DND-41 (cell line): ENCODE measurements at regions not wholly inside any gene's neighbourhood (a gene's known extent, or its start where the extent isn't known, plus 50 kb on each side); places are given as distances from the start of the nearest gene placed in this dataset.

Experiments
- ATAC-seq: fragments of 200-7000 bp; cut with Tn5 transposase; 3 replicates; pipeline ENCODE4 v1.9.1; 2021; ENCODE audit warnings: low read depth; ENCODE audit not compliant: insufficient read depth
- DNase-seq: peaks from one replicate; pipeline ENCODE4 v3.0.0-alpha.2; 2020
- H2AFZ ChIP-seq: 2 replicates; pipeline ENCODE4 v1.6.0; 2012; ENCODE audit warnings: low read depth, low read length
- H3K27ac ChIP-seq: 2 replicates; pipeline ENCODE4 v1.5.1; 2012; ENCODE audit warnings: low read length, inconsistent platforms
- H3K27me3 ChIP-seq: fragments of 200-600 bp; sonication (generic); 2 replicates; pipeline ENCODE4 v1.6.0; 2012; ENCODE audit warnings: low read length, mild to moderate bottlenecking, inconsistent platforms; ENCODE audit not compliant: insufficient read depth, poor library complexity
- H3K36me3 ChIP-seq: 2 replicates; pipeline ENCODE4 v1.5.1; 2012; ENCODE audit warnings: low read length, inconsistent platforms; ENCODE audit not compliant: insufficient read depth
- H3K4me1 ChIP-seq: 2 replicates; pipeline ENCODE4 v1.5.1; 2012; ENCODE audit warnings: mild to moderate bottlenecking, low read length; ENCODE audit not compliant: insufficient read depth
- H3K4me2 ChIP-seq: 2 replicates; pipeline ENCODE4 v1.6.0; 2012; ENCODE audit warnings: mild to moderate bottlenecking, moderate library complexity, low read length, inconsistent platforms; ENCODE audit not compliant: insufficient read depth
- H3K4me3 ChIP-seq, 2 experiments: fragments of 200-600 bp in 1 of 2; shearing (Covaris generic) in 1 of 2; 2 replicates each; pipeline ENCODE4 v1.5.1; 2012 to 2016; ENCODE audit warnings: inconsistent platforms in 2 of 2, low read length in 2 of 2, mild to moderate bottlenecking in 2 of 2, low read depth in 1 of 2, moderate library complexity in 1 of 2
- H3K79me2 ChIP-seq: 2 replicates; pipeline ENCODE4 v1.6.0; 2012; ENCODE audit warnings: low read length, inconsistent platforms; ENCODE audit not compliant: insufficient read depth
- H3K9ac ChIP-seq: 2 replicates; pipeline ENCODE4 v1.6.0; 2012; ENCODE audit warnings: low read depth, mild to moderate bottlenecking, inconsistent platforms, low read length, moderate library complexity
- H3K9me3 ChIP-seq: 2 replicates; pipeline ENCODE4 v1.5.1; 2012; ENCODE audit warnings: low read length, moderate library complexity, mild to moderate bottlenecking, inconsistent platforms; ENCODE audit not compliant: insufficient read depth, severe bottlenecking
- H4K20me1 ChIP-seq: 2 replicates; pipeline ENCODE4 v1.6.0; 2012; ENCODE audit warnings: low read length; ENCODE audit not compliant: insufficient read depth
- CTCF ChIP-seq: IDR thresholded peaks from 2 replicates; pipeline ENCODE4 v1.5.1; 2012; ENCODE audit warnings: borderline replicate concordance, low read length, moderate library complexity, mild to moderate bottlenecking; ENCODE audit not compliant: poor library complexity, severe bottlenecking; ENCODE audit errors: extremely low read depth
- EZH2 ChIP-seq: IDR thresholded peaks from 3 replicates; pipeline ENCODE4 v1.6.1; 2012; ENCODE audit warnings: borderline replicate concordance, low read depth, mild to moderate bottlenecking, moderate library complexity, low read length, inconsistent platforms; ENCODE audit not compliant: severe bottlenecking

- Histone ChIP-seq H3K4me3 (no peak overlapping the region), H3K36me3 (no peaks in the 10 kb centered on the region), H3K9ac (no peak overlapping the region), H3K4me2 (no peak overlapping the region), H3K4me1 (no peaks in the 10 kb centered on the region), H3K9me3 (no peaks in the 10 kb centered on the region), H3K27ac (no peak overlapping the region), H3K27me3 (peaks cover 5% of the 10 kb centered on the region), H4K20me1 (no peaks in the 10 kb centered on the region), H2AFZ (no peak overlapping the region), H3K79me2 (no peaks in the 10 kb centered on the region)
- no peak for DNase-seq
- 0 out of 3 replicates have a peak, but pooled peaks have one; percentile 22 for ATAC-seq
- no peak for TF ChIP-seq CTCF
- no peak for TF ChIP-seq EZH2
Measured at GRCh38 chr2:205931388-205931787, 154.6 kb downstream of the INO80D start.

- H2AFZ ChIP-seq = no peak overlapping the region
- no peak overlapping the region for H3K4me2 ChIP-seq
- H3K4me1 ChIP-seq = no peaks in the 10 kb centered on the region
- no peaks in the 10 kb centered on the region for H3K9me3 ChIP-seq
- no peak for ATAC-seq
- no peak for DNase-seq
- no peaks in the 10 kb centered on the region for H4K20me1 ChIP-seq
- no peak for TF ChIP-seq EZH2
- no peak for TF ChIP-seq CTCF
- no peak overlapping the region for H3K27ac ChIP-seq
- H3K36me3 ChIP-seq = no peaks in the 10 kb centered on the region
- H3K4me3 ChIP-seq = no peak overlapping the region
- H3K9ac ChIP-seq = no peak overlapping the region
- H3K27me3 ChIP-seq = peaks cover 6% of the 10 kb centered on the region
- no peaks in the 10 kb centered on the region for H3K79me2 ChIP-seq
Measured at GRCh38 chr2:205930209-205930608, 155.8 kb downstream of the INO80D start.

GRCh38 chr2:205929246-205929942 is 156.6 kb downstream of the INO80D start:
- no peak overlapping the region for H3K4me3 ChIP-seq
- no peaks in the 10 kb centered on the region for H3K4me1 ChIP-seq
- H3K4me2 ChIP-seq = no peak overlapping the region
- no peaks in the 10 kb centered on the region for H4K20me1 ChIP-seq
- peaks cover 6% of the 10 kb centered on the region for H3K27me3 ChIP-seq
- DNase-seq (no peak), ATAC-seq (no peak)
- H3K79me2 ChIP-seq = no peaks in the 10 kb centered on the region
- H3K27ac ChIP-seq = no peak overlapping the region
- H3K9ac ChIP-seq = no peak overlapping the region
- H3K36me3 ChIP-seq = no peaks in the 10 kb centered on the region
- no peak overlapping the region for H2AFZ ChIP-seq
- H3K9me3 ChIP-seq = no peaks in the 10 kb centered on the region
- TF ChIP-seq EZH2 (no peak), CTCF (no peak)
